Brain microvascular endothelial cell (primary cell): ENCODE measurements at regions not wholly inside any gene's neighbourhood (a gene's known extent, or its start where the extent isn't known, plus 50 kb on each side); places are given as distances from the start of the nearest gene placed in this dataset.
"Not testable (repeated sequence)": the region's sequence is repeated elsewhere in the genome, so short reads cannot be mapped to it uniquely, and the experiment has no call there.

Experiments
- DNase-seq: peaks from one replicate; pipeline ENCODE4 v3.0.0-alpha.2; 2020
- H3K27ac ChIP-seq: fragments of 250-450 bp; sonication (Bioruptor Pico); 2 replicates; pipeline ENCODE4 v1.5.1; 2020; ENCODE audit warnings: mild to moderate bottlenecking, moderate library complexity
- H3K27me3 ChIP-seq: fragments of 250-450 bp; sonication (Bioruptor Pico); replicated peaks from 2 replicates; pipeline ENCODE4 v1.5.1; 2020; ENCODE audit warnings: mild to moderate bottlenecking
- H3K36me3 ChIP-seq: fragments of 250-450 bp; sonication (Bioruptor Pico); replicated peaks from 2 replicates; pipeline ENCODE4 v1.5.1; 2020; ENCODE audit warnings: mild to moderate bottlenecking
- H3K4me3 ChIP-seq: 2 replicates; pipeline ENCODE4 v1.5.1; 2011; ENCODE audit warnings: low read depth, mild to moderate bottlenecking, control low read depth, low read length, moderate library complexity
- in situ Hi-C: cut with HindIII; loops from 2 replicates; pipeline ENCODE4 v1.10.0; 2017; ENCODE audit warnings: low sequenced_read_pairs, low pct_ligation_motif_present
- TF ChIP-seq, protein P1 (sequence below): IDR thresholded peaks from 2 replicates; pipeline ENCODE4 v1.5.1; 2011; ENCODE audit warnings: low read depth, mild to moderate bottlenecking, moderate library complexity, low read length, control low read depth, inconsistent platforms; ENCODE audit errors: missing control alignments

DNA sequence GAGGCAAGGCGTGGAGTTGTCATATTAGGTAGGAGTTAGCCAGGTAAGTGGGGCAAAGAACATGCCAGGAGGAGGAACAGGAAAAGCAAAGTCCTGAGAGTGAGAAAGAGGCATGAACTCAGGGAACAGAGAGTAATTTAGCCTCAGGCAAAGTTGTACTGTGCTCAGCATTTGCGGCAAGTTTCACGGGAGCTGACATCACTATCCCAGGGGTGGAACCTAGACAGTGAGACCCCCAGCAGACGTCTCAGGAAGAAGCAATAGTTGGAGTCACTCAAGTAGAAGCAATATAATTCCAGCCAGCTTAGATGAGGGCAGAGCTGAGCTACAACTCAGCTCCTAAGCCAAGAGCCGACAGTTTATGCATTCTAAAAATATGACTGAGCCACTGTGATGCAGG is 426.0 kb upstream of the ISX start:
- Histone ChIP-seq H3K27me3 (no peaks in the 10 kb centered on the region), H3K4me3 (no peak overlapping the region), H3K27ac (no peak overlapping the region), H3K36me3 (no peaks in the 10 kb centered on the region)
- TF ChIP-seq, protein P1, sequence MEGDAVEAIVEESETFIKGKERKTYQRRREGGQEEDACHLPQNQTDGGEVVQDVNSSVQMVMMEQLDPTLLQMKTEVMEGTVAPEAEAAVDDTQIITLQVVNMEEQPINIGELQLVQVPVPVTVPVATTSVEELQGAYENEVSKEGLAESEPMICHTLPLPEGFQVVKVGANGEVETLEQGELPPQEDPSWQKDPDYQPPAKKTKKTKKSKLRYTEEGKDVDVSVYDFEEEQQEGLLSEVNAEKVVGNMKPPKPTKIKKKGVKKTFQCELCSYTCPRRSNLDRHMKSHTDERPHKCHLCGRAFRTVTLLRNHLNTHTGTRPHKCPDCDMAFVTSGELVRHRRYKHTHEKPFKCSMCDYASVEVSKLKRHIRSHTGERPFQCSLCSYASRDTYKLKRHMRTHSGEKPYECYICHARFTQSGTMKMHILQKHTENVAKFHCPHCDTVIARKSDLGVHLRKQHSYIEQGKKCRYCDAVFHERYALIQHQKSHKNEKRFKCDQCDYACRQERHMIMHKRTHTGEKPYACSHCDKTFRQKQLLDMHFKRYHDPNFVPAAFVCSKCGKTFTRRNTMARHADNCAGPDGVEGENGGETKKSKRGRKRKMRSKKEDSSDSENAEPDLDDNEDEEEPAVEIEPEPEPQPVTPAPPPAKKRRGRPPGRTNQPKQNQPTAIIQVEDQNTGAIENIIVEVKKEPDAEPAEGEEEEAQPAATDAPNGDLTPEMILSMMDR = no peak
- in situ Hi-C loops = no loop called here
- no peak for DNase-seq

DNA sequence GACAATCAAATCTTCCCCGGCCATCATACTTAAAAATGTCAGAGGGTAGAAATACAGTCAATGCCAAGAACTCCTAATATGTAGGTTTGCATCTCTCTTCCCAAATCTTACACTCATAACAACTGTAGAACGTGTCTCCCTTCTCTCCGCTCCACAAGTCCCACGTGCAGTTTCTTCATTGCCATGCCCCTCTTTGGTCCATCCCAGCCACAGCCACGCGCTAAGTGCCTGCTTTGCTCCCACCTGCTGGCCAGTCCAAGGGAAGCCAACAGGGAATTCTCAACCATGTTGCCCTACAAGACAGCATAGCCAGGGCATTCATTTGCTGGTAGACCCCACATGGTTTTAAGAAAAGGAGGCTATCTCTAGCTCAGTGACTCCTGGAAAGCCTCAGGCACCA is 420.6 kb upstream of the ISX start:
- H3K27me3 ChIP-seq = no peaks in the 10 kb centered on the region
- DNase-seq = no peak
- H3K36me3 ChIP-seq = no peaks in the 10 kb centered on the region
- TF ChIP-seq, protein P1 = no peak
- in situ Hi-C loops = no loop called here
- no peak overlapping the region for H3K27ac ChIP-seq
- H3K4me3 ChIP-seq = no peak overlapping the region

DNA sequence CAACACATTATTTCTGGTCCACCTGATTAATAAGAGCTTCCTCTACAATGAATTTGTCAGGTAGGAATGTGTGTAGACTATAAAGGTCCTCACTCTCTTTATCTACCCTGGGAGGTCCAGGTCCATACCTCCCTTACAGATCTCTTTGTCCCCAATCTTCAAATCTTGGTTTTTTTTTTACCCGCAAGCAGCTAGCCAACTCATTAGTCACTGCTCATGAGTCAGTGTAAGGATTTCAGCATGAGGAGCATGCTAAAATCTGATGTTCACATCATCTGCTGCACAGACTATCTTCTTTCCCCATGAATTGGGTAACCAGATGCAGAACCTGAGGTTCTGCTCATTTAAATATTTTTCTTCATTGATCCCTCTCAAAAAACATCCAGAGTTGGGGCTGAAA is 397.0 kb upstream of the ISX start:
- Histone ChIP-seq H3K27ac (no peak overlapping the region), H3K4me3 (no peak overlapping the region), H3K27me3 (no peaks in the 10 kb centered on the region), H3K36me3 (no peaks in the 10 kb centered on the region)
- in situ Hi-C loops = no loop called here
- DNase-seq = no peak
- TF ChIP-seq, protein P1 = no peak

DNA sequence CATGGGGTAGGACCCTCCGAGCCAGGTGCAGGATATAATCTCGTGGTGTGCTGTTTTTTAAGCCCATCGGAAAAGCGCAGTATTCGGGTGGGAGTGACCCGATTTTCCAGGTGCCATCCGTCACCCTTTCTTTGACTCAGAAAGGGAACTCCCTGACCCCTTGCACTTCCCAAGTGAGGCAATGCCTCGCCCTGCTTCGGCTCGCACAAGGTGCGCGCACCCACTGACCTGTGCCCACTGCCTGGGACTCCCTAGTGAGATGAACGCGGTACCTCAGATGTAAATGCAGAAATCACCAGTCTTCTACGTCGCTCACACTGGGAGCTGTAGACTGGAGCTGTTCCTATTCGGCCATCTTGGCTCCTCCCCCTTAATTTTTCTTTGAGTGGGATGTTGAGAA is 382.9 kb upstream of the ISX start:
- DNase-seq, H3K4me3 ChIP-seq, H3K27ac ChIP-seq, in situ Hi-C loops, H3K36me3 ChIP-seq, H3K27me3 ChIP-seq: not testable (repeated sequence)

DNA sequence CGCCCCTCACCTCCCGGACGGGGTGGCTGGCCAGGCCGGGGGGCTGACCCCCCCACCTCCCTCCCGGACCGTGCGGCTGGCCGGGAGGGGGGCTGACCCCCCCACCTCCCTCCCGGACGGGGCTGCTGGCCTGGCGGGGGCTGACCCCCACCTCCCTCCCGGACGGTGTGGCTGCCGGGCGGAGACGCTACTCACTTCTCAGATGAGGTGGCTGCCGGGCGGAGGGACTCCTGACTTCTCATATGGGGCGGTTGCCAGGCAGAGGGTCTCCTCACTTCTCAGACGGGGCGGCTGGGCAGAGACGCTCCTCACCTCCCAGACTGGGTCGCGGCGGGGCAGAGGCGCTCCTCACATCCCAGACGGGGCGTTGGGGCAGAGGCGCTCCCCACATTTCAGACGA is 381.7 kb upstream of the ISX start:
- H3K36me3 ChIP-seq, DNase-seq, in situ Hi-C loops, H3K27ac ChIP-seq, H3K27me3 ChIP-seq, H3K4me3 ChIP-seq: not testable (repeated sequence)

DNA sequence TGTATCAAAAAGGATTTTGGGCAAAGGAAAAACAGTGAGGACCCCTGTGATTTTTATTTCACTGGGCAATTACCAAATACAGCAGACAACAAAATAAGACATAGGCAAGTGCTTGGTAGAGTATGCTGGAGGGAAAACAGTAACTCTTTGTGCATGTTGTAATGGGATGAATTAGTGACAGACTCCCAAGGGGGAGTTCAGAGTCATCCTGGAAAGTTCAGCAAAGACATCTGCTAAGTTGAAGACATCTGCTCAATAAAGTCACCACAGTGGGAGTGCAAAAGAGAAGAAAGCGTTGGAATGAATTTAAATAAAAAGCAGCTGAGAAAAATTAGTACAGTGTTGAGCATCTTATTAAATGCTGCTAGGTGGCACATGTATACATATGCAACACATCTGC is 378.8 kb upstream of the ISX start:
- TF ChIP-seq, protein P1 = no peak
- in situ Hi-C loops = no loop called here
- no peak overlapping the region for H3K27ac ChIP-seq
- H3K36me3 ChIP-seq = no peaks in the 10 kb centered on the region
- H3K27me3 ChIP-seq = no peaks in the 10 kb centered on the region
- no peak for DNase-seq
- no peak overlapping the region for H3K4me3 ChIP-seq

DNA sequence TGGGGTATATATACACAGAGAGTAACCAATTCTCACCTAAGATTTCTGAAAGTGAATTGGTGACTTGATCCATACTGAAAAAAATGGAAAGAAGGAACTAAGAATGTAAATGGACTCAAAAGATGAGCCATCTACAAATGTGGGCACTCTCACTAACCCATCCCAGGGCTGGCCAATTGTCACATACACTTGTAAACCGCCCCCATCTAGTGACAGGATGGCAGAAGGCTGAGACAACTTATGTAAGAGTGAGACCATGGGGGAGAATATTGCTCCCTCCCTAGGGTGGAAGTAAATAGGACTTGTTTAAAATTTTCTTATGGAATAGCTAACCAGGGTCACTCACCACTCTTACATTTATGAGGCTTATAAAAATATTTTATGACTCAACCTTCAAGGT is 377.1 kb upstream of the ISX start:
- no peak overlapping the region for H3K27ac ChIP-seq
- no peaks in the 10 kb centered on the region for H3K36me3 ChIP-seq
- H3K27me3 ChIP-seq = no peaks in the 10 kb centered on the region
- TF ChIP-seq, protein P1 = no peak
- in situ Hi-C loops = no loop called here
- no peak overlapping the region for H3K4me3 ChIP-seq
- DNase-seq = no peak
